ENCODE measurements at regions not wholly inside any gene's neighbourhood (a gene's known extent, or its start where the extent isn't known, plus 50 kb on each side); places are given as distances from the start of the nearest gene placed in this dataset.
A peak's percentile ranks its signal among the peaks of the same experiment; 100 is the strongest.

- no peak for TF ChIP-seq MEF2A (IDR thresholded peaks at IDR 0.05; ENCODE audit: control insufficient read depth, low read depth, low read length)
- TF ChIP-seq KLF10 (CRISPR knock-in tag; IDR thresholded peaks at IDR 0.05): no peak
- TF ChIP-seq ATF1 (CRISPR knock-in tag; IDR thresholded peaks at IDR 0.05): no peak
- TF ChIP-seq ATF1 (tag; IDR thresholded peaks at IDR 0.05): no peak
- TF ChIP-seq ZNF444 (CRISPR knock-in tag; IDR thresholded peaks at IDR 0.05): no peak
- TF ChIP-seq CAMTA2 (CRISPR knock-in tag; conservative IDR thresholded peaks at IDR 0.05): no peak
- no peak for TF ChIP-seq MCM7 (IDR thresholded peaks at IDR 0.05)
- no peak for TF ChIP-seq KHSRP (IDR thresholded peaks at IDR 0.05)
- TF ChIP-seq ATF4 (CRISPR knock-in tag; IDR thresholded peaks at IDR 0.05): no peak
- no peak for TF ChIP-seq ZNF280A (IDR thresholded peaks at IDR 0.05; ENCODE audit: low read depth, partially characterized antibody)
- peak; percentile 36; the same call in 1 of the 2 replicates for TF ChIP-seq SMAD4 (CRISPR knock-in tag; conservative IDR thresholded peaks at IDR 0.05)
- TF ChIP-seq ZNF253 (CRISPR knock-in tag; conservative IDR thresholded peaks at IDR 0.05): no peak
- no peak for TF ChIP-seq ILF3 (IDR thresholded peaks at IDR 0.05; ENCODE audit: borderline replicate concordance)
- TF ChIP-seq NR3C1 (CRISPR knock-in tag; IDR thresholded peaks at IDR 0.05): no peak
- no peak for TF ChIP-seq ESRRB (CRISPR knock-in tag; IDR thresholded peaks at IDR 0.05; ENCODE audit: borderline replicate concordance)
- TF ChIP-seq MYC (IDR thresholded peaks at IDR 0.05; ENCODE audit: low read depth, low read length): no peak
- TF ChIP-seq MYC (CRISPR knock-in tag; IDR thresholded peaks at IDR 0.05; ENCODE audit: borderline replicate concordance, low read depth): no peak
- no peak for TF ChIP-seq ARID3A (IDR thresholded peaks at IDR 0.05; ENCODE audit: borderline replicate concordance, low read depth, low read length)
- no peak for TF ChIP-seq ZNF668 (CRISPR knock-in tag; IDR thresholded peaks at IDR 0.05)
- TF ChIP-seq THRAP3 (IDR thresholded peaks at IDR 0.05; ENCODE audit: borderline replicate concordance): no peak
- no peak for TF ChIP-seq ZNF639 (CRISPR knock-in tag; conservative IDR thresholded peaks at IDR 0.05 in 1 of 2, IDR thresholded peaks at IDR 0.05 in 1 of 2)
- TF ChIP-seq ZNF449 (CRISPR knock-in tag; IDR thresholded peaks at IDR 0.05): no peak
- TF ChIP-seq NR4A1 (CRISPR knock-in tag; IDR thresholded peaks at IDR 0.05): 0 out of 2 replicates have a peak, but pooled peaks have one; percentile 66
- TF ChIP-seq NR4A1 (tag; IDR thresholded peaks at IDR 0.05): no peak
- TF ChIP-seq ZNF175 (CRISPR knock-in tag; IDR thresholded peaks at IDR 0.05; ENCODE audit: low read depth): 0 out of 2 replicates have a peak, but pooled peaks have one; percentile 51
These were observed 64.1 kb upstream of the DDR1 start (continued) for GRCh38 chr6:30820193-30820592.

All from K562 (cell line).